ENCODE measurements at regions not wholly inside any gene's neighbourhood (a gene's known extent, or its start where the extent isn't known, plus 50 kb on each side); places are given as distances from the start of the nearest gene placed in this dataset.

DNA sequence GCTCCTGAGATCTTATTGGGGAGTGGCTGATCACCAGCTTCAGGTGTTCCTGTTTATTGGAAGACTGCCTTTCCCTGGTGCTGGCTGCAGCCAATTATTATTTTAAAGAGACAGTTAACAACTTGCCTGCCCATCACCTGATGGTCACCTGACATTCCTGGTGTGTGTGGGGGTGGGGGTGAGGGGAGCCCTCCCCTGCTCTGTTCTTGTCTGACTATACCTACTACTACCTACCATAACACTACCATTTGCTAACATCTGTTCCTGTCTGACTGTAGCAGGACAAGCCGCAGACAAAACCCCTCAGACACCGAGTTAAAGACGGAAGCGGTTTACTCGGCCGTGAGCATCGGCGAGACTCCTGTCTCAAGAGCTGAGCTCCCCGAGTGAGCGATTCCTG lies 54.9 kb upstream of the NBPF3 start:
- Histone ChIP-seq H2AFZ (ENCODE audit: low read depth, low read length) (no peak overlapping the region), H3K36me3 (ENCODE audit: insufficient read depth, low read length) (no peaks in the 10 kb centered on the region)
- TF ChIP-seq EP300 (conservative IDR thresholded peaks at IDR 0.05; ENCODE audit: poor library complexity, severe bottlenecking): no peak

DNA sequence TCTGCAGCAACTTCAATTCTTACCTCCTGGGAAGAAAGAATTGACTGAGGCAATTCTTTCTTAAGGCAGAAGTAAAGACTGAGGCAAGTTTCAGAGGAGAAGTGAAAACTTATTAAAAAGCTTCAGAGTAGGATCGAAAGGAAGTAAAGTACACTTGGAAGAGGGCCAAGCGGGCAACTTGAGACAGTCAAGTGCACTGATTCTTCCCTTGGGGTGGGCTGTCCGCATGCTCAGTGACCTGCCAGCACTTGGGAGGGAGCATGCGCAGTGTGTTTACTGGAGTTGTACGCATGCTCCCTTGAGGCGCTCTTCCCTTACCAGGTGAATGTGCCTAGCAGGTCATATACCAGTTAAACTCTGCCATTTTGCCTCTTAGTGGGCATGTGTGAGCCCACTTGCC lies 55.3 kb upstream of the NBPF3 start:
- TF ChIP-seq, protein P1, sequence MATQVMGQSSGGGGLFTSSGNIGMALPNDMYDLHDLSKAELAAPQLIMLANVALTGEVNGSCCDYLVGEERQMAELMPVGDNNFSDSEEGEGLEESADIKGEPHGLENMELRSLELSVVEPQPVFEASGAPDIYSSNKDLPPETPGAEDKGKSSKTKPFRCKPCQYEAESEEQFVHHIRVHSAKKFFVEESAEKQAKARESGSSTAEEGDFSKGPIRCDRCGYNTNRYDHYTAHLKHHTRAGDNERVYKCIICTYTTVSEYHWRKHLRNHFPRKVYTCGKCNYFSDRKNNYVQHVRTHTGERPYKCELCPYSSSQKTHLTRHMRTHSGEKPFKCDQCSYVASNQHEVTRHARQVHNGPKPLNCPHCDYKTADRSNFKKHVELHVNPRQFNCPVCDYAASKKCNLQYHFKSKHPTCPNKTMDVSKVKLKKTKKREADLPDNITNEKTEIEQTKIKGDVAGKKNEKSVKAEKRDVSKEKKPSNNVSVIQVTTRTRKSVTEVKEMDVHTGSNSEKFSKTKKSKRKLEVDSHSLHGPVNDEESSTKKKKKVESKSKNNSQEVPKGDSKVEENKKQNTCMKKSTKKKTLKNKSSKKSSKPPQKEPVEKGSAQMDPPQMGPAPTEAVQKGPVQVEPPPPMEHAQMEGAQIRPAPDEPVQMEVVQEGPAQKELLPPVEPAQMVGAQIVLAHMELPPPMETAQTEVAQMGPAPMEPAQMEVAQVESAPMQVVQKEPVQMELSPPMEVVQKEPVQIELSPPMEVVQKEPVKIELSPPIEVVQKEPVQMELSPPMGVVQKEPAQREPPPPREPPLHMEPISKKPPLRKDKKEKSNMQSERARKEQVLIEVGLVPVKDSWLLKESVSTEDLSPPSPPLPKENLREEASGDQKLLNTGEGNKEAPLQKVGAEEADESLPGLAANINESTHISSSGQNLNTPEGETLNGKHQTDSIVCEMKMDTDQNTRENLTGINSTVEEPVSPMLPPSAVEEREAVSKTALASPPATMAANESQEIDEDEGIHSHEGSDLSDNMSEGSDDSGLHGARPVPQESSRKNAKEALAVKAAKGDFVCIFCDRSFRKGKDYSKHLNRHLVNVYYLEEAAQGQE (IDR thresholded peaks at IDR 0.05; ENCODE audit: borderline replicate concordance): no peak
- no peak for TF ChIP-seq POLR2AphosphoS5 (IDR thresholded peaks at IDR 0.05)
- TF ChIP-seq EP300 (conservative IDR thresholded peaks at IDR 0.05; ENCODE audit: poor library complexity, severe bottlenecking): no peak
- no peak for TF ChIP-seq SMC3 (conservative IDR thresholded peaks at IDR 0.05; ENCODE audit: poor library complexity)
- no peak for TF ChIP-seq MXI1 (conservative IDR thresholded peaks at IDR 0.05; ENCODE audit: poor library complexity, severe bottlenecking)
- TF ChIP-seq, protein P2, sequence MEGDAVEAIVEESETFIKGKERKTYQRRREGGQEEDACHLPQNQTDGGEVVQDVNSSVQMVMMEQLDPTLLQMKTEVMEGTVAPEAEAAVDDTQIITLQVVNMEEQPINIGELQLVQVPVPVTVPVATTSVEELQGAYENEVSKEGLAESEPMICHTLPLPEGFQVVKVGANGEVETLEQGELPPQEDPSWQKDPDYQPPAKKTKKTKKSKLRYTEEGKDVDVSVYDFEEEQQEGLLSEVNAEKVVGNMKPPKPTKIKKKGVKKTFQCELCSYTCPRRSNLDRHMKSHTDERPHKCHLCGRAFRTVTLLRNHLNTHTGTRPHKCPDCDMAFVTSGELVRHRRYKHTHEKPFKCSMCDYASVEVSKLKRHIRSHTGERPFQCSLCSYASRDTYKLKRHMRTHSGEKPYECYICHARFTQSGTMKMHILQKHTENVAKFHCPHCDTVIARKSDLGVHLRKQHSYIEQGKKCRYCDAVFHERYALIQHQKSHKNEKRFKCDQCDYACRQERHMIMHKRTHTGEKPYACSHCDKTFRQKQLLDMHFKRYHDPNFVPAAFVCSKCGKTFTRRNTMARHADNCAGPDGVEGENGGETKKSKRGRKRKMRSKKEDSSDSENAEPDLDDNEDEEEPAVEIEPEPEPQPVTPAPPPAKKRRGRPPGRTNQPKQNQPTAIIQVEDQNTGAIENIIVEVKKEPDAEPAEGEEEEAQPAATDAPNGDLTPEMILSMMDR (IDR thresholded peaks at IDR 0.05; ENCODE audit: poor library complexity, severe bottlenecking): no peak
- TF ChIP-seq TAF1 (IDR thresholded peaks at IDR 0.05; ENCODE audit: low read depth): no peak
- no peak for TF ChIP-seq EZH2 (IDR thresholded peaks at IDR 0.05; ENCODE audit: borderline replicate concordance, insufficient read depth, low read length, poor library complexity, severe bottlenecking)
- no peak for TF ChIP-seq RAD21 (conservative IDR thresholded peaks at IDR 0.05)
- H3K27ac ChIP-seq (ENCODE audit: low read length): no peak overlapping the region
- H3K9me2 ChIP-seq (ENCODE audit: insufficient read depth, low read length): no peaks in the 10 kb centered on the region
- H3K36me3 ChIP-seq (ENCODE audit: insufficient read depth, low read length): no peaks in the 10 kb centered on the region
- no peak overlapping the region for H2AFZ ChIP-seq (ENCODE audit: low read depth, low read length)
- H3K9ac ChIP-seq (ENCODE audit: low read length): no peak overlapping the region
- H3K27me3 ChIP-seq (ENCODE audit: insufficient read depth, low read depth, low read length): no peaks in the 10 kb centered on the region
- no peak overlapping the region for H3K4me3 ChIP-seq (ENCODE audit: low read length)
- H3K4me2 ChIP-seq (ENCODE audit: low read length): no peak overlapping the region
- no peaks in the 10 kb centered on the region for H4K20me1 ChIP-seq (ENCODE audit: insufficient read depth)
- no peaks in the 10 kb centered on the region for H3K79me2 ChIP-seq (replicated peaks; ENCODE audit: insufficient read depth, low read length)
- no peaks in the 10 kb centered on the region for H3K9me3 ChIP-seq (ENCODE audit: low read length)
- no peaks in the 10 kb centered on the region for H3F3A ChIP-seq (ENCODE audit: insufficient read depth, low read length, poor library complexity, severe bottlenecking)

More for the DNA sequence above, 54.9 kb upstream of the NBPF3 start:
- no peaks in the 10 kb centered on the region for H3K9me2 ChIP-seq (ENCODE audit: insufficient read depth, low read length)
- no peaks in the 10 kb centered on the region for H3K9me3 ChIP-seq (ENCODE audit: low read length)
- H3K4me2 ChIP-seq (ENCODE audit: low read length): no peak overlapping the region
- no peaks in the 10 kb centered on the region for H3F3A ChIP-seq (ENCODE audit: insufficient read depth, low read length, poor library complexity, severe bottlenecking)
- no peaks in the 10 kb centered on the region for H3K79me2 ChIP-seq (replicated peaks; ENCODE audit: insufficient read depth, low read length)
- no peak overlapping the region for H3K9ac ChIP-seq (ENCODE audit: low read length)
- no peaks in the 10 kb centered on the region for H4K20me1 ChIP-seq (ENCODE audit: insufficient read depth)
- no peak overlapping the region for H3K4me3 ChIP-seq (ENCODE audit: low read length)
- H3K27ac ChIP-seq (ENCODE audit: low read length): no peak overlapping the region
- H3K27me3 ChIP-seq (ENCODE audit: insufficient read depth, low read depth, low read length): no peaks in the 10 kb centered on the region
